SU-DHL-6 (cell line): ENCODE measurements at regions not wholly inside any gene's neighbourhood (a gene's known extent, or its start where the extent isn't known, plus 50 kb on each side); places are given as distances from the start of the nearest gene placed in this dataset.

Experiments
- EZH2phosphoT487 ChIP-seq: fragments of 200-600 bp; sonication (generic), shearing (Covaris generic); conservative IDR thresholded peaks from 2 replicates; pipeline ENCODE4 v1.6.1; 2018; ENCODE audit warnings: mild to moderate bottlenecking, antibody characterized with exemption, low read length, moderate library complexity, mixed read lengths
- TF ChIP-seq, protein P1 (sequence below): fragments of 200-600 bp; sonication (generic); IDR thresholded peaks from one replicate; pipeline ENCODE4 v1.5.1; 2017; ENCODE audit warnings: antibody characterized with exemption, mild to moderate bottlenecking, low read length, moderate library complexity; ENCODE audit not compliant: insufficient read depth, poor library complexity, severe bottlenecking

- TF ChIP-seq, protein P1, sequence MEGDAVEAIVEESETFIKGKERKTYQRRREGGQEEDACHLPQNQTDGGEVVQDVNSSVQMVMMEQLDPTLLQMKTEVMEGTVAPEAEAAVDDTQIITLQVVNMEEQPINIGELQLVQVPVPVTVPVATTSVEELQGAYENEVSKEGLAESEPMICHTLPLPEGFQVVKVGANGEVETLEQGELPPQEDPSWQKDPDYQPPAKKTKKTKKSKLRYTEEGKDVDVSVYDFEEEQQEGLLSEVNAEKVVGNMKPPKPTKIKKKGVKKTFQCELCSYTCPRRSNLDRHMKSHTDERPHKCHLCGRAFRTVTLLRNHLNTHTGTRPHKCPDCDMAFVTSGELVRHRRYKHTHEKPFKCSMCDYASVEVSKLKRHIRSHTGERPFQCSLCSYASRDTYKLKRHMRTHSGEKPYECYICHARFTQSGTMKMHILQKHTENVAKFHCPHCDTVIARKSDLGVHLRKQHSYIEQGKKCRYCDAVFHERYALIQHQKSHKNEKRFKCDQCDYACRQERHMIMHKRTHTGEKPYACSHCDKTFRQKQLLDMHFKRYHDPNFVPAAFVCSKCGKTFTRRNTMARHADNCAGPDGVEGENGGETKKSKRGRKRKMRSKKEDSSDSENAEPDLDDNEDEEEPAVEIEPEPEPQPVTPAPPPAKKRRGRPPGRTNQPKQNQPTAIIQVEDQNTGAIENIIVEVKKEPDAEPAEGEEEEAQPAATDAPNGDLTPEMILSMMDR, result no peak
- no peak for TF ChIP-seq EZH2phosphoT487
Measured at GRCh38 chr3:182717216-182717615, 76.1 kb upstream of the ATP11B start.
